Astrocyte (in vitro differentiated cells and primary cell): ENCODE measurements at regions not wholly inside any gene's neighbourhood (a gene's known extent, or its start where the extent isn't known, plus 50 kb on each side); places are given as distances from the start of the nearest gene placed in this dataset.
A peak's percentile ranks its signal among the peaks of the same experiment; 100 is the strongest.

Experiments used
- EZH2 ChIP-seq: IDR thresholded peaks from 2 replicates; pipeline ENCODE4 v1.6.1; 2012; ENCODE audit warnings: mild to moderate bottlenecking, low read length, inconsistent platforms; ENCODE audit not compliant: insufficient read depth
- TF ChIP-seq, protein P1 (sequence below): IDR thresholded peaks from 2 replicates; pipeline ENCODE4 v1.5.1; 2011; ENCODE audit warnings: low read depth, mild to moderate bottlenecking, inconsistent platforms, low read length, moderate library complexity; ENCODE audit not compliant: insufficient read depth

DNA sequence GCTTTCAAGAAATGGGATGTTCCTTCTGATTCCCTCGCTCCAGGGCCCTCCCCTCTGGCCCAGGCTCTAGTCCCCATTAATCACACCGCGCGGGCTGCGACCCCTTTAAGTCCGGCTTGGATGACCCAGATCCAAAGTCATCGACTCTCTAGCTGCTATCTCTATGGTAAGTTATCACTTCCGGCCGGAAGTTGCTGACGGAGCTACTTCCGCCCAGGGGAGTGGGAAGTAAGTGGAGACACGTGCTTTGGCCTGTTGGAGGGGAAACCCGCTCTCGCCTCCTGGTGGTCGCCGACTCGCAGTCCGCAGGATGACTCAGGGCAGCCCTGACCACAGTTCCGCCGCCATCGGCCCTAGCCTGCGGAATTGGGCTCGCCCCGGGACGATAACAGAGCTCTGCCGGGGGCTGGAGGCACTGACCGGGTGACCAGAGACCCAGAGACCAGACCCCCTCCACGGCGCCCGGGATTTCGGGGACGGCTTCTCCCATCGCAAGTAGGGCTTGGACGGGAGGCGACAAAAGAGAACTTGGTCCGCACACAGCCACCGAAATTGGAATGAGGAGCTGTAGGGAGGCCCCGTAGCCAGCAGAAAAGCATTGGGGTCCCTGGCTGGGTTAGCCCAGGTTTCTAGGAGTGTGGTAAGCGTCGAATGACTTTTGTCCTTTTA is 52.2 kb upstream of the SEC14L1 start:
- TF ChIP-seq, protein P1, sequence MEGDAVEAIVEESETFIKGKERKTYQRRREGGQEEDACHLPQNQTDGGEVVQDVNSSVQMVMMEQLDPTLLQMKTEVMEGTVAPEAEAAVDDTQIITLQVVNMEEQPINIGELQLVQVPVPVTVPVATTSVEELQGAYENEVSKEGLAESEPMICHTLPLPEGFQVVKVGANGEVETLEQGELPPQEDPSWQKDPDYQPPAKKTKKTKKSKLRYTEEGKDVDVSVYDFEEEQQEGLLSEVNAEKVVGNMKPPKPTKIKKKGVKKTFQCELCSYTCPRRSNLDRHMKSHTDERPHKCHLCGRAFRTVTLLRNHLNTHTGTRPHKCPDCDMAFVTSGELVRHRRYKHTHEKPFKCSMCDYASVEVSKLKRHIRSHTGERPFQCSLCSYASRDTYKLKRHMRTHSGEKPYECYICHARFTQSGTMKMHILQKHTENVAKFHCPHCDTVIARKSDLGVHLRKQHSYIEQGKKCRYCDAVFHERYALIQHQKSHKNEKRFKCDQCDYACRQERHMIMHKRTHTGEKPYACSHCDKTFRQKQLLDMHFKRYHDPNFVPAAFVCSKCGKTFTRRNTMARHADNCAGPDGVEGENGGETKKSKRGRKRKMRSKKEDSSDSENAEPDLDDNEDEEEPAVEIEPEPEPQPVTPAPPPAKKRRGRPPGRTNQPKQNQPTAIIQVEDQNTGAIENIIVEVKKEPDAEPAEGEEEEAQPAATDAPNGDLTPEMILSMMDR = peak; percentile 60
- no peak for TF ChIP-seq EZH2
